ENCODE measurements at regions not wholly inside any gene's neighbourhood (a gene's known extent, or its start where the extent isn't known, plus 50 kb on each side); places are given as distances from the start of the nearest gene placed in this dataset.

DNA sequence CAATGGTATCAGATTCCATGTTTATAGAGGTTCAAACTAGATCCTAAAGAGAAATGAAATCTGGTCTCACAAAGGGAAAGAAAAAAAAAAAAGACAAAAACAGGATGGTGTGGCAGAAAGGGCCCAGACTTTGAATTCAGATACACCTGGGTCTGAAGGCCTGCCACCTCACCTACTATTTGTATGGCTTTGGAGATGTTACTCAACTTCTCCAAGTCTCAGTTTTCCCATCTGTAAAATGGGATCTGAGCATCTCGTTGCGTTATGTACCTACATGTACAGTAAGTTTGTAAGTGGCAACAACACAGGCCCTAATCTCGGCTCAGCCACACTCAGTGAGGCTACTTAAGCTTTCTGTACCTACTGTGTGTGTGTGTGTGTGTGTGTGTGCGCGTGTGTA is 147.5 kb upstream of the FGGY start:
- TF ChIP-seq, protein P1, sequence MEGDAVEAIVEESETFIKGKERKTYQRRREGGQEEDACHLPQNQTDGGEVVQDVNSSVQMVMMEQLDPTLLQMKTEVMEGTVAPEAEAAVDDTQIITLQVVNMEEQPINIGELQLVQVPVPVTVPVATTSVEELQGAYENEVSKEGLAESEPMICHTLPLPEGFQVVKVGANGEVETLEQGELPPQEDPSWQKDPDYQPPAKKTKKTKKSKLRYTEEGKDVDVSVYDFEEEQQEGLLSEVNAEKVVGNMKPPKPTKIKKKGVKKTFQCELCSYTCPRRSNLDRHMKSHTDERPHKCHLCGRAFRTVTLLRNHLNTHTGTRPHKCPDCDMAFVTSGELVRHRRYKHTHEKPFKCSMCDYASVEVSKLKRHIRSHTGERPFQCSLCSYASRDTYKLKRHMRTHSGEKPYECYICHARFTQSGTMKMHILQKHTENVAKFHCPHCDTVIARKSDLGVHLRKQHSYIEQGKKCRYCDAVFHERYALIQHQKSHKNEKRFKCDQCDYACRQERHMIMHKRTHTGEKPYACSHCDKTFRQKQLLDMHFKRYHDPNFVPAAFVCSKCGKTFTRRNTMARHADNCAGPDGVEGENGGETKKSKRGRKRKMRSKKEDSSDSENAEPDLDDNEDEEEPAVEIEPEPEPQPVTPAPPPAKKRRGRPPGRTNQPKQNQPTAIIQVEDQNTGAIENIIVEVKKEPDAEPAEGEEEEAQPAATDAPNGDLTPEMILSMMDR (IDR thresholded peaks at IDR 0.05) = no peak
- no peak for TF ChIP-seq POLR2A (IDR thresholded peaks at IDR 0.05)
